ENCODE measurements at regions not wholly inside any gene's neighbourhood (a gene's known extent, or its start where the extent isn't known, plus 50 kb on each side); places are given as distances from the start of the nearest gene placed in this dataset.

DNA sequence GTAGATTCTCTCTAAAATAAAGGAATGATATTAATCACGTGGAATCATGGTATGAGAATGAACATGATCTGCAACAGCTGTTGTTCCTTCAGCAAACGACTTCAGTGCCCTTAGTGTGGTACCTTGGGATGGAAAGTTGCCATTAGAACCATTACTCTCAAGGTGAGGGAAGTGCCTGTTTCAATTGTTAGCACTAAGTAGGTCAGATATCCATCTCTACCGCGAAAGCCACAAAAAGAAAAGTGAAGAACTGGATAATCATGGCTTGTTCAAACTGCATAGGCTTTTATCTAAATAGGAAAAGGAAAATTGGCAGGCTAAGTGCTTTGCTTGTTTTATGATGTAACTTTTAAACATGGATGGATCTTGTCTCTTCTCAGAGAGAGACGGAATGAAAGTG, 380.7 kb downstream of the MRPS30 start:
- no peak for ATAC-seq (ENCODE audit: low FRiP score)

DNA sequence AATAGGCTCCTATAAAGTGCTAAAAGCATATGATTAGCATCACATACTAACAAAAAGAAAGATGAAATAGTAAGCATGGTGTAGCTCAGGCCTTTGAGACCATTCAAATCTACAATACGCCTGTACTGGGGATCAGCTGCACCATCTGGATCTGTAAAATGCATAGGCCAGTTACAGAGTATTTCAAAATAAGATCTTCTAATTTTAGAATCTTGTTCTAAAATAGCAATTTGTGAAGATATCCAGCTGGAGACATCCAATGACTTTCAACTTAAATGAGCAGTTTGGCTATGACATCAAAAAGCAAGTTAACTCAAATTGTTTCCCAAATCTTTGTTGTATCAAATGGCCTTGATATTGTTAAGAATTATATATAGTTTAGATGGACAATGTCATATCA, 386.3 kb downstream of the MRPS30 start:
- TF ChIP-seq, protein P1, sequence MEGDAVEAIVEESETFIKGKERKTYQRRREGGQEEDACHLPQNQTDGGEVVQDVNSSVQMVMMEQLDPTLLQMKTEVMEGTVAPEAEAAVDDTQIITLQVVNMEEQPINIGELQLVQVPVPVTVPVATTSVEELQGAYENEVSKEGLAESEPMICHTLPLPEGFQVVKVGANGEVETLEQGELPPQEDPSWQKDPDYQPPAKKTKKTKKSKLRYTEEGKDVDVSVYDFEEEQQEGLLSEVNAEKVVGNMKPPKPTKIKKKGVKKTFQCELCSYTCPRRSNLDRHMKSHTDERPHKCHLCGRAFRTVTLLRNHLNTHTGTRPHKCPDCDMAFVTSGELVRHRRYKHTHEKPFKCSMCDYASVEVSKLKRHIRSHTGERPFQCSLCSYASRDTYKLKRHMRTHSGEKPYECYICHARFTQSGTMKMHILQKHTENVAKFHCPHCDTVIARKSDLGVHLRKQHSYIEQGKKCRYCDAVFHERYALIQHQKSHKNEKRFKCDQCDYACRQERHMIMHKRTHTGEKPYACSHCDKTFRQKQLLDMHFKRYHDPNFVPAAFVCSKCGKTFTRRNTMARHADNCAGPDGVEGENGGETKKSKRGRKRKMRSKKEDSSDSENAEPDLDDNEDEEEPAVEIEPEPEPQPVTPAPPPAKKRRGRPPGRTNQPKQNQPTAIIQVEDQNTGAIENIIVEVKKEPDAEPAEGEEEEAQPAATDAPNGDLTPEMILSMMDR (IDR thresholded peaks at IDR 0.05): no peak
- ATAC-seq (ENCODE audit: low FRiP score): no peak
- no peak for DNase-seq (ENCODE audit: low spot score)

More for the DNA sequence above, 380.7 kb downstream of the MRPS30 start:
- TF ChIP-seq, protein P1 (IDR thresholded peaks at IDR 0.05): no peak
- no peak for DNase-seq (ENCODE audit: low spot score)
